Hepatocyte (in vitro differentiated cells): ENCODE measurements at regions not wholly inside any gene's neighbourhood (a gene's known extent, or its start where the extent isn't known, plus 50 kb on each side); places are given as distances from the start of the nearest gene placed in this dataset.

Source experiments
- DNase-seq: peaks from one replicate; pipeline ENCODE4 v3.0.0-alpha.2; 2016; ENCODE audit warnings: low spot score
- H2AFZ ChIP-seq: fragments of 200-600 bp; sonication (generic); 2 replicates; pipeline ENCODE4 v1.6.0; 2016; ENCODE audit warnings: antibody characterized with exemption, mild to moderate bottlenecking
- H3K27ac ChIP-seq: fragments of 200-600 bp; sonication (generic); 2 replicates; pipeline ENCODE4 v1.5.1; 2016; ENCODE audit warnings: mild to moderate bottlenecking
- H3K27me3 ChIP-seq: fragments of 200-600 bp; sonication (generic); 2 replicates; pipeline ENCODE4 v1.6.1; 2016
- H3K36me3 ChIP-seq: fragments of 200-600 bp; sonication (generic); replicated peaks from 2 replicates; pipeline ENCODE4 v1.5.1; 2016; ENCODE audit warnings: low read depth; ENCODE audit not compliant: insufficient read depth
- H3K4me1 ChIP-seq: fragments of 200-600 bp; sonication (generic); 2 replicates; pipeline ENCODE4 v1.5.1; 2016; ENCODE audit warnings: mild to moderate bottlenecking, moderate library complexity; ENCODE audit not compliant: insufficient read depth
- H3K4me2 ChIP-seq: fragments of 200-600 bp; sonication (generic); 2 replicates; pipeline ENCODE4 v1.6.0; 2016
- H3K4me3 ChIP-seq: fragments of 200-600 bp; sonication (generic); 2 replicates; pipeline ENCODE4 v1.5.1; 2016; ENCODE audit warnings: mild to moderate bottlenecking
- H3K79me2 ChIP-seq: fragments of 200-600 bp; sonication (generic); 2 replicates; pipeline ENCODE4 v1.6.0; 2017; ENCODE audit warnings: mild to moderate bottlenecking
- H3K9me2 ChIP-seq: fragments of 200-600 bp; sonication (generic); replicated peaks from 2 replicates; pipeline ENCODE4 v1.6.0; 2017; ENCODE audit warnings: mild to moderate bottlenecking; ENCODE audit not compliant: insufficient read depth
- H3K9me3 ChIP-seq: fragments of 200-600 bp; sonication (generic); 2 replicates; pipeline ENCODE4 v1.5.1; 2016; ENCODE audit warnings: low read depth, mild to moderate bottlenecking
- H4K20me1 ChIP-seq: fragments of 200-600 bp; sonication (generic); 2 replicates; pipeline ENCODE4 v1.6.0; 2016; ENCODE audit warnings: mild to moderate bottlenecking; ENCODE audit not compliant: insufficient read depth, poor library complexity, severe bottlenecking
- CTCF ChIP-seq: fragments of 200-600 bp; sonication (generic); IDR thresholded peaks from 2 replicates; pipeline ENCODE4 v1.5.1; 2016; ENCODE audit warnings: antibody characterized with exemption, mild to moderate bottlenecking; ENCODE audit not compliant: poor library complexity
- EZH2 ChIP-seq: fragments of 200-600 bp; sonication (generic); IDR thresholded peaks from 2 replicates; pipeline ENCODE4 v1.6.1; 2016; ENCODE audit warnings: antibody characterized with exemption, mild to moderate bottlenecking, borderline replicate concordance
- EZH2phosphoT487 ChIP-seq: fragments of 200-600 bp; sonication (generic); IDR thresholded peaks from one replicate; pipeline ENCODE4 v1.6.1; 2018; ENCODE audit warnings: antibody characterized with exemption, mild to moderate bottlenecking, low read depth, moderate library complexity; ENCODE audit not compliant: unreplicated experiment, severe bottlenecking
- WGBS: methylation state at CpG from one replicate; pipeline ENCODE4 v1.1.6; 2016; ENCODE audit warnings: low lambda C conversion rate; ENCODE audit errors: missing lambda C conversion rate; 5-methylcytosine and 5-hydroxymethylcytosine counted together

- Histone ChIP-seq H3K27ac (no peak overlapping the region), H3K27me3 (no peaks in the 10 kb centered on the region), H4K20me1 (no peaks in the 10 kb centered on the region), H2AFZ (no peak overlapping the region), H3K9me3 (no peaks in the 10 kb centered on the region), H3K4me3 (no peak overlapping the region), H3K9me2 (no peaks in the 10 kb centered on the region), H3K36me3 (no peaks in the 10 kb centered on the region), H3K4me2 (no peak overlapping the region), H3K4me1 (no peaks in the 10 kb centered on the region), H3K79me2 (no peaks in the 10 kb centered on the region)
- no peak for TF ChIP-seq CTCF
- no peak for TF ChIP-seq EZH2phosphoT487
- TF ChIP-seq EZH2, result no peak
- WGBS, result 96% methylated on average over 19 of the region's 26 CpGs
- no peak for DNase-seq
These were observed 198.3 kb upstream of the CNTNAP5 start for GRCh38 chr2:123826729-123827271.

- no peaks in the 10 kb centered on the region for H3K4me1 ChIP-seq
These were observed 185.8 kb upstream of the CNTNAP5 start for GRCh38 chr2:123839326-123839725.

GRCh38 chr2:123840016-123840415 lies 185.1 kb upstream of the CNTNAP5 start:
- no peak for TF ChIP-seq EZH2phosphoT487
- no peak overlapping the region for H3K27ac ChIP-seq
- DNase-seq, result no peak
- no peaks in the 10 kb centered on the region for H3K9me2 ChIP-seq
- no peaks in the 10 kb centered on the region for H3K36me3 ChIP-seq
- no peaks in the 10 kb centered on the region for H3K27me3 ChIP-seq
- no peaks in the 10 kb centered on the region for H3K79me2 ChIP-seq
- no peaks in the 10 kb centered on the region for H3K9me3 ChIP-seq
- no peak overlapping the region for H3K4me2 ChIP-seq
- no peak overlapping the region for H3K4me3 ChIP-seq
- no peaks in the 10 kb centered on the region for H4K20me1 ChIP-seq
- no peaks in the 10 kb centered on the region for H3K4me1 ChIP-seq
- no peak overlapping the region for H2AFZ ChIP-seq

More at GRCh38 chr2:123839326-123839725, 185.8 kb upstream of the CNTNAP5 start:
- Histone ChIP-seq H3K27ac (no peak overlapping the region), H3K4me2 (no peak overlapping the region), H3K27me3 (no peaks in the 10 kb centered on the region), H3K9me2 (no peaks in the 10 kb centered on the region), H4K20me1 (no peaks in the 10 kb centered on the region), H2AFZ (no peak overlapping the region), H3K79me2 (no peaks in the 10 kb centered on the region), H3K9me3 (no peaks in the 10 kb centered on the region), H3K4me3 (no peak overlapping the region), H3K36me3 (no peaks in the 10 kb centered on the region)
- no peak for DNase-seq
- no peak for TF ChIP-seq CTCF
- TF ChIP-seq EZH2phosphoT487, result no peak
- TF ChIP-seq EZH2, result no peak

- Histone ChIP-seq H3K4me3 (no peak overlapping the region), H2AFZ (no peak overlapping the region)
These were observed 184.5 kb upstream of the CNTNAP5 start for GRCh38 chr2:123840574-123840973.

More at GRCh38 chr2:123840574-123840973, 184.5 kb upstream of the CNTNAP5 start:
- WGBS, result 93% methylated on average over 3 of the region's 3 CpGs
- Histone ChIP-seq H3K4me1 (no peaks in the 10 kb centered on the region), H3K9me2 (no peaks in the 10 kb centered on the region), H3K36me3 (no peaks in the 10 kb centered on the region), H3K79me2 (no peaks in the 10 kb centered on the region), H3K27me3 (no peaks in the 10 kb centered on the region), H3K27ac (no peak overlapping the region), H4K20me1 (no peaks in the 10 kb centered on the region), H3K4me2 (no peak overlapping the region), H3K9me3 (no peaks in the 10 kb centered on the region)
- TF ChIP-seq CTCF, result no peak
- no peak for TF ChIP-seq EZH2
- no peak for TF ChIP-seq EZH2phosphoT487
- no peak for DNase-seq
